Coronary artery (tissue), 2 donors: ENCODE measurements at regions not wholly inside any gene's neighbourhood (a gene's known extent, or its start where the extent isn't known, plus 50 kb on each side); places are given as distances from the start of the nearest gene placed in this dataset.

Experiments
- DNase-seq: peaks from one replicate; pipeline ENCODE4 v3.0.0-alpha.2; 2017; ENCODE audit warnings: low spot score
- H3K27ac ChIP-seq, 2 donors: fragments of 200-600 bp; sonication (generic); one replicate each; pipeline ENCODE4 v1.5.1; 2016 to 2019
- H3K4me3 ChIP-seq: fragments of 200-600 bp; sonication (generic); 2 replicates; pipeline ENCODE4 v1.5.1; 2016; ENCODE audit warnings: mild to moderate bottlenecking, moderate library complexity
- TF ChIP-seq, protein P1 (sequence below): fragments of 200-600 bp; sonication (generic); IDR thresholded peaks from one replicate; pipeline ENCODE4 v1.5.1; 2019; ENCODE audit warnings: antibody characterized with exemption

DNA sequence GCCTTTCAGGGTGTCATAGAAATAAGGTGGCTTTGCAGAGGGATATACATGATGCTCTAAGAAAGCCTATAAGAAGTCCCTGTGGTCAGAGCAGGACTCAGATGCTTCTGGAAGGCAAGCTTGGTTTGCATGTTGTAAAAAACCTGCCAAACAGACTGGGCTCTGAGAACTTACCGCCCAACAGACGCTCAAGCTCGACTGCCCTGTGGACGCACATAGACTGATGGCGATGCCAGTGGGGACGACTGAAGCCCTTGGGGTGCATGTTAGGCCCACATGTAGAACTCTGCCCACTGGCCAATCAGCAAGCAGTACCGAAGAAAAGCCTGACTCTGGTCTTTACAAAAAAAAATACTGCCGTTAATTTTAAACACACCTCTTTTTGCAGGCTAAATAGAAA is 133.8 kb downstream of the NAV1 start:
- Histone ChIP-seq H3K27ac (no peak overlapping the region), H3K4me3 (no peak overlapping the region)
- TF ChIP-seq, protein P1, sequence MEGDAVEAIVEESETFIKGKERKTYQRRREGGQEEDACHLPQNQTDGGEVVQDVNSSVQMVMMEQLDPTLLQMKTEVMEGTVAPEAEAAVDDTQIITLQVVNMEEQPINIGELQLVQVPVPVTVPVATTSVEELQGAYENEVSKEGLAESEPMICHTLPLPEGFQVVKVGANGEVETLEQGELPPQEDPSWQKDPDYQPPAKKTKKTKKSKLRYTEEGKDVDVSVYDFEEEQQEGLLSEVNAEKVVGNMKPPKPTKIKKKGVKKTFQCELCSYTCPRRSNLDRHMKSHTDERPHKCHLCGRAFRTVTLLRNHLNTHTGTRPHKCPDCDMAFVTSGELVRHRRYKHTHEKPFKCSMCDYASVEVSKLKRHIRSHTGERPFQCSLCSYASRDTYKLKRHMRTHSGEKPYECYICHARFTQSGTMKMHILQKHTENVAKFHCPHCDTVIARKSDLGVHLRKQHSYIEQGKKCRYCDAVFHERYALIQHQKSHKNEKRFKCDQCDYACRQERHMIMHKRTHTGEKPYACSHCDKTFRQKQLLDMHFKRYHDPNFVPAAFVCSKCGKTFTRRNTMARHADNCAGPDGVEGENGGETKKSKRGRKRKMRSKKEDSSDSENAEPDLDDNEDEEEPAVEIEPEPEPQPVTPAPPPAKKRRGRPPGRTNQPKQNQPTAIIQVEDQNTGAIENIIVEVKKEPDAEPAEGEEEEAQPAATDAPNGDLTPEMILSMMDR = no peak
- no peak for DNase-seq

DNA sequence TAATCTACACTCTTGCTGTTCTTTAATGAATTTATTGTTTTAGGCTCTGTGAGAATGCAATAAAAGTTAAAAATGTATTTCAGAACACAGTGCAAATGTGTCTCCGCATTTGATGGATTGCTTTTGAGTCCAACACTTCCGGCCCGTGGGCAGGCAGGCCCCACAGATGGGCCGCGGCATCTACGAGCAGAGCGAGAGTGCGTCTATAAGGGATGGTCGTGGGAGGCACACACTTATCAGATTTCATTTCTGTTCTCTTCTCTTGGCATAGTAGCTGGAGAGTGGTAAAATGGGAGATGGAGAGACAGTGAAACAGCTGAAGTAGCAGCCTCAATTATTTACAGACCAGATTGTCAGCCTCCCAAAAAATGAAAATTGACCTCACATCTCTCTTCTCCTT is 134.2 kb downstream of the NAV1 start:
- TF ChIP-seq, protein P1 = no peak
- DNase-seq = no peak
- no peak overlapping the region for H3K4me3 ChIP-seq
- no peak overlapping the region for H3K27ac ChIP-seq

DNA sequence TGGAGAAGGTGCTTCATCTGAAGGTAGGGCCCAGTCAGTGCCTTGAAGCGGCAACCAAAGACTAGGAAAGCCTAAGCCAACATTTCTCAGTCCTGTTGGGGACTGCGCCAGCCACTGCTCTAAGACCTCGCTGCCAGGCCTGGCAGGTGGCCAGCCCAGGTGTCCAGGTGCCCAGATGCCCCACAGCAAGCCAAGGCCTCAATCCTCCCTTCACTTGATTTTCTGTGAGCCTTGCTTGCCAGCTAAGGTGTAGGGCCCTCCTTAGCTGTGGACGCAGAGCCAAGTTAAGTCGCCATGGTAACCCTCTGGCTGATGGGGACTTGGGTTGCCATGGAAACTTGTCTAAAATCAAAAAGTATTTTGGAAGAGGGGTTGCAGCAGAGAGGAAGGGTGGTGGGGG is 135.0 kb downstream of the NAV1 start:
- no peak for DNase-seq
- TF ChIP-seq, protein P1 = no peak
- H3K27ac ChIP-seq = no peak overlapping the region
- H3K4me3 ChIP-seq = no peak overlapping the region

DNA sequence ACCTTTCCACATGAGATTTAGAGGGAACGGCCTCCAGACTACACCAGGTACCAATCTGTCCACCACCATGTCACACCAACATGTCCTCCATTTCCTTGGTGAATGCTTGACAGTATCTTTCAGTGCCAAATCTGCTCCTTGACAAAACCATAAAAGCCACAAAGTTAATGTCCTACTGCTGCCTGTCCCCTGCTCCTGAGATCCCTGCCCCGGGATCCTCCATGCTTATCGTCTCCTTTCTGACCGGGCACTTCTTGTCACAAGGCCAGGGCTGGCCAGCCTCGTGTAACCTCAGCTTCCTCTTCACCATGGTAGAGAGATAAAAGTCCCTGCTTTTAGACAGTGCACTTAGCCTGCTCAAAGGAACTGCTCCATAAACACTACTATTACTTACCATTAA is 136.2 kb downstream of the NAV1 start:
- Histone ChIP-seq H3K27ac (no peak overlapping the region), H3K4me3 (no peak overlapping the region)
- DNase-seq = no peak
- TF ChIP-seq, protein P1 = no peak

DNA sequence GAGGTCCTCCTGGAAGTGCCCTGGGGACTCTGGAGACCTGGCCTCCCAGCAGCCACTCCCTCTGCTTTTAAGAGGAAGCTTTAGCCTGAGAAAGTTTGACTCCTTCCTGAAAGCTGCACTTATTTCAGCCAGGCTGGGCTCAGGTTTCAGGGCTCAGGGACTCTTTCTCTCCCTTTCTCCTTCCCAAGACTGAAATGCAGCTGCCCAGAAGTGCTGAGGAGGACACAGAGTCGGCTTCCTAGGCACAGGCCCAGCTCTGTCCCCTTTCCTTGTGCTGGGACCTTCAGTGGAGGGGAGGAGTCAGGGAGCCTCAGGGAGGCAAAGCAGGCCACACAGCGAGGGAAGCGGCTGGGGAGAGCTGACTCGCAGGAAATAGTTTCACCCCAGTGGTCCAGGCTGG is 137.3 kb downstream of the NAV1 start:
- no peak for DNase-seq
- Histone ChIP-seq H3K4me3 (no peak overlapping the region), H3K27ac (peak overlapping the region in 1 of 2 donors; percentile 5)
- TF ChIP-seq, protein P1 = no peak

DNA sequence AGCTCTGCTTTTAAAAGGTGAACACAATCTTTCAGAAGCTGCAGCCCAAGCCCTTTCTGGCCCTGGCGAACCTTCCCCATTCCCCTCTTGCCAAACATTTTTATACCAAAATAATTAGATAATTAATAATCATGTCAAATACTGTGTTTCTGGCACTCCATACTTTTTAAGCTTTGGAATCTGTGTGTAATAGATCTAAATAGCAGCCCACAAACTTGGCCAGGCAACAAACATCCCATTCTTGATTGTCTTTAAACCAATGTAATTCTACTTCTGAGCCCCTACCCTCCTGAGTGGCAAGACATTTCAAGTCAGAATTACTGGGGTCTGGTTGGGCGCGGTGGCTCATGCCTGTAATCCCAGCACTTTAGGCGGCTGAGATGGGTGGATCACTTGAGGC is 137.7 kb downstream of the NAV1 start:
- H3K27ac ChIP-seq = peak overlapping the region in 1 of 2 donors; percentile 5
- TF ChIP-seq, protein P1 = no peak
- H3K4me3 ChIP-seq = no peak overlapping the region
- DNase-seq = no peak

DNA sequence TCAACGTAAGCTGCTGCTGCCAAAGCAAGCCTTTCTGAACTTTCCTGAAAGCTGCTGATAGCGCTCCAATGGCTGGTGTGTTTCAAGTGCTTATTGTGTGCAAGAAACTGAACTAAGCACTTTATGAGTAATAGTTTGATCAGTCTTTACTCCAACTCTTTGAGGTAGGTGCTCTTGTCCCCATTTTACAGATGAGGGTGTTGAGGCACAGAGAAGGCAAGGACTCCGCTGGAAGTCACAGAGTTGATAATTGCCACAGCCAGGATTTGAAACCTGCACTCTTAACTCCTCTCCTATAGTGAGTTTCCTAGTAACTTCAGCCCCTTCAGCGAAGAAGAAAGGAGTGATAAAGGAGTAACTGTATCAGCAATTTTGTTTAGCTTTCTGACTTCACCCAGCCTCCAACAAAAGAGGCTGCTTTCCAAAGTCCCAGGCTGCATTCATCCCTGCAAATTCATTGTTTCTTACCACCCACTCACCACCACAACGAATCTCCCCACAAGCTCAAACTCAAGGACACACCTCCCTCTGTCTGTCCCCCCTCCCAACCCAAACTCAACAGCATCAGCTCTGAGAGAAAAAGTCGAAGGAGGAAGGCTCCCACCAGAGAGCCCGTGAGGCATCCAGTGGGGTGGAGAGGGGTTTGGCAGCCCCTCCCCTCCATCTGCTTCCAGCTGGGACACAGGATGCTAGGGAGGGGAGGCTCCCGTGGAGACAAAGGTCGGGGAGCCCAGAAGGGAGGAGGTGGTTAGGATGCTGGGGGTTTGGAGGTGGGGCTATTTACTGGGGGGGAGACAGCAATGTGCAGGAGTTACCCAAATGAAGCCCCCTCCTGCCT is 139.6 kb downstream of the NAV1 start:
- no peak overlapping the region for H3K27ac ChIP-seq
- TF ChIP-seq, protein P1 = no peak
- H3K4me3 ChIP-seq = no peak overlapping the region
- no peak for DNase-seq
